Loucy (cell line): ENCODE measurements at regions not wholly inside any gene's neighbourhood (a gene's known extent, or its start where the extent isn't known, plus 50 kb on each side); places are given as distances from the start of the nearest gene placed in this dataset.

ENCODE experiments used
- H2AFZ ChIP-seq: fragments of 200-600 bp; sonication (generic); 2 replicates; pipeline ENCODE4 v1.6.0; 2016; ENCODE audit warnings: antibody characterized with exemption, mild to moderate bottlenecking, low read length, moderate library complexity
- H3F3A ChIP-seq: fragments of 200-600 bp; 2 replicates; pipeline ENCODE4 v1.6.0; 2016; ENCODE audit warnings: antibody characterized with exemption, low read depth, mild to moderate bottlenecking
- H3K27me3 ChIP-seq: fragments of 200-600 bp; sonication (generic); 2 replicates; pipeline ENCODE4 v1.6.1; 2014; ENCODE audit warnings: low read length, mild to moderate bottlenecking; ENCODE audit not compliant: insufficient read depth, poor library complexity, severe bottlenecking
- H3K36me3 ChIP-seq: fragments of 200-600 bp; sonication (generic); 2 replicates; pipeline ENCODE4 v1.6.1; 2016; ENCODE audit warnings: low read length; ENCODE audit not compliant: insufficient read depth
- H3K4me1 ChIP-seq: fragments of 200-600 bp; sonication (generic); 2 replicates; pipeline ENCODE4 v1.5.1; 2014; ENCODE audit warnings: low read length, mild to moderate bottlenecking; ENCODE audit not compliant: insufficient read depth, poor library complexity, severe bottlenecking
- H3K4me2 ChIP-seq: fragments of 200-600 bp; sonication (generic); 2 replicates; pipeline ENCODE4 v1.6.0; 2014; ENCODE audit warnings: antibody characterized with exemption, low read length, low read depth, mild to moderate bottlenecking; ENCODE audit not compliant: poor library complexity, severe bottlenecking
- H3K4me3 ChIP-seq: fragments of 200-600 bp; sonication (generic); 2 replicates; pipeline ENCODE4 v1.5.1; 2014; ENCODE audit warnings: low read length, mild to moderate bottlenecking, mixed read lengths; ENCODE audit not compliant: poor library complexity, severe bottlenecking
- H3K79me2 ChIP-seq: fragments of 200-600 bp; sonication (generic); 2 replicates; pipeline ENCODE4 v1.6.1; 2014; ENCODE audit warnings: low read length; ENCODE audit not compliant: insufficient read depth
- H3K9ac ChIP-seq: fragments of 200-600 bp; sonication (generic); 2 replicates; pipeline ENCODE4 v1.6.0; 2014; ENCODE audit warnings: mild to moderate bottlenecking, low read depth, low read length, moderate library complexity; ENCODE audit not compliant: poor library complexity, severe bottlenecking
- H3K9me2 ChIP-seq: fragments of 200-600 bp; sonication (generic); replicated peaks from 2 replicates; pipeline ENCODE4 v1.6.1; 2016; ENCODE audit warnings: low read depth, low read length, mixed read lengths
- H3K9me3 ChIP-seq: fragments of 200-600 bp; sonication (generic); 2 replicates; pipeline ENCODE4 v1.6.1; 2014; ENCODE audit warnings: mild to moderate bottlenecking, antibody characterized with exemption, low read length, low read depth; ENCODE audit not compliant: insufficient read depth
- H4K20me1 ChIP-seq: fragments of 200-600 bp; sonication (generic); 2 replicates; pipeline ENCODE4 v1.6.0; 2014; ENCODE audit warnings: antibody characterized with exemption, low read length, mild to moderate bottlenecking; ENCODE audit not compliant: insufficient read depth, poor library complexity, severe bottlenecking
- CTCF ChIP-seq: fragments of 200-600 bp; sonication (generic); conservative IDR thresholded peaks from 2 replicates; pipeline ENCODE4 v1.5.1; 2014; ENCODE audit warnings: mild to moderate bottlenecking, antibody characterized with exemption, low read length
- EZH2phosphoT487 ChIP-seq: fragments of 200-600 bp; IDR thresholded peaks from 2 replicates; pipeline ENCODE4 v1.6.1; 2018; ENCODE audit warnings: antibody characterized with exemption, mild to moderate bottlenecking, moderate library complexity, borderline replicate concordance

- Histone ChIP-seq H3K9ac (no peak overlapping the region), H4K20me1 (no peaks in the 10 kb centered on the region), H3K36me3 (no peaks in the 10 kb centered on the region), H2AFZ (no peak overlapping the region), H3K4me2 (no peak overlapping the region), H3K79me2 (no peaks in the 10 kb centered on the region), H3K9me2 (no peaks in the 10 kb centered on the region), H3K9me3 (no peaks in the 10 kb centered on the region), H3K4me1 (peaks cover 28% of the 10 kb centered on the region), H3F3A (no peaks in the 10 kb centered on the region), H3K4me3 (no peak overlapping the region), H3K27me3 (no peaks in the 10 kb centered on the region)
- TF ChIP-seq EZH2phosphoT487 = no peak
- no peak for TF ChIP-seq CTCF
These were observed 77.8 kb upstream of the LINC01488 start for GRCh38 chr11:69403556-69404215.

- Histone ChIP-seq H3F3A (no peaks in the 10 kb centered on the region), H3K79me2 (no peaks in the 10 kb centered on the region), H3K27me3 (no peaks in the 10 kb centered on the region), H2AFZ (no peak overlapping the region), H3K4me3 (no peak overlapping the region), H3K9me2 (no peaks in the 10 kb centered on the region), H3K9ac (no peak overlapping the region), H3K4me1 (peaks cover 36% of the 10 kb centered on the region), H3K4me2 (no peak overlapping the region), H4K20me1 (no peaks in the 10 kb centered on the region), H3K36me3 (no peaks in the 10 kb centered on the region), H3K9me3 (no peaks in the 10 kb centered on the region)
- TF ChIP-seq CTCF = no peak
- no peak for TF ChIP-seq EZH2phosphoT487
These were observed 75.4 kb upstream of the LINC01488 start for GRCh38 chr11:69406060-69406459.

GRCh38 chr11:69409812-69410645, 71.4 kb upstream of the LINC01488 start:
- H3K9ac ChIP-seq = no peak overlapping the region
- no peaks in the 10 kb centered on the region for H3K9me3 ChIP-seq
- no peaks in the 10 kb centered on the region for H3K27me3 ChIP-seq
- no peaks in the 10 kb centered on the region for H3K79me2 ChIP-seq
- peak overlapping the region; percentile 34 for H3K4me2 ChIP-seq
- no peaks in the 10 kb centered on the region for H3K9me2 ChIP-seq
- no peaks in the 10 kb centered on the region for H4K20me1 ChIP-seq
- no peak overlapping the region for H3K4me3 ChIP-seq
- TF ChIP-seq EZH2phosphoT487 (no peak), CTCF (no peak)
- peaks cover 25% of the 10 kb centered on the region for H3K4me1 ChIP-seq
- H3K36me3 ChIP-seq = no peaks in the 10 kb centered on the region
- H3F3A ChIP-seq = no peaks in the 10 kb centered on the region
- H2AFZ ChIP-seq = no peak overlapping the region
